Stimulated activated CD8-positive, alpha-beta memory T cell treated with anti-CD3 and anti-CD28 coated beads, Interleukin-2, amount 100 ng/mL, for 48 hours (primary cell): ENCODE measurements at regions not wholly inside any gene's neighbourhood (a gene's known extent, or its start where the extent isn't known, plus 50 kb on each side); places are given as distances from the start of the nearest gene placed in this dataset.

Experiments used
- DNase-seq, 2 donors: peaks; one replicate each; pipeline ENCODE4 v3.0.0-alpha.2; 2020; ENCODE audit warnings: low read depth in 2 of 2

- DNase-seq = no peak
Measured at GRCh38 chr1:186620566-186621350, 59.5 kb downstream of the PTGS2 start.

- peak; percentile 11 to 12 for DNase-seq
Measured at GRCh38 chr1:186618401-186619170, 61.6 kb downstream of the PTGS2 start.

- no peak for DNase-seq
Measured at GRCh38 chr1:186617926-186618325, 62.3 kb downstream of the PTGS2 start.

GRCh38 chr1:186616511-186616910, 63.7 kb downstream of the PTGS2 start:
- no peak for DNase-seq

GRCh38 chr1:186615332-186615731, 64.9 kb downstream of the PTGS2 start:
- no peak for DNase-seq

GRCh38 chr1:186611156-186611555, 69.1 kb downstream of the PTGS2 start:
- no peak for DNase-seq

- no peak for DNase-seq
Measured at GRCh38 chr1:186609183-186609582, 71.0 kb downstream of the PTGS2 start.

GRCh38 chr1:186605762-186606350, 74.4 kb downstream of the PTGS2 start:
- DNase-seq = no peak

- no peak for DNase-seq
Measured at GRCh38 chr1:186595969-186596368, 84.3 kb downstream of the PTGS2 start.

- DNase-seq = no peak
Measured at GRCh38 chr1:186578325-186579016, 101.8 kb downstream of the PTGS2 start.

GRCh38 chr1:186577633-186578032, 102.6 kb downstream of the PTGS2 start:
- DNase-seq = no peak

- no peak for DNase-seq
Measured at GRCh38 chr1:186577216-186577615, 103.0 kb downstream of the PTGS2 start.

- no peak for DNase-seq
Measured at GRCh38 chr1:186575348-186575747, 104.9 kb downstream of the PTGS2 start.

GRCh38 chr1:186574926-186575325, 105.3 kb downstream of the PTGS2 start:
- DNase-seq = no peak

GRCh38 chr1:186572509-186572908, 107.7 kb downstream of the PTGS2 start:
- no peak for DNase-seq

GRCh38 chr1:186571771-186572170, 108.5 kb downstream of the PTGS2 start:
- DNase-seq = no peak

- DNase-seq = no peak
Measured at GRCh38 chr1:186569856-186570255, 108.9 kb upstream of the PDC start.

- DNase-seq = no peak
Measured at GRCh38 chr1:186568221-186568620, 107.3 kb upstream of the PDC start.

- DNase-seq = no peak
Measured at GRCh38 chr1:186566140-186566855, 105.4 kb upstream of the PDC start.

GRCh38 chr1:186564582-186564981, 103.7 kb upstream of the PDC start:
- DNase-seq = no peak

- no peak for DNase-seq
Measured at GRCh38 chr1:186559601-186560116, 98.7 kb upstream of the PDC start.
